Osteoblast (primary cell): ENCODE measurements at regions not wholly inside any gene's neighbourhood (a gene's known extent, or its start where the extent isn't known, plus 50 kb on each side); places are given as distances from the start of the nearest gene placed in this dataset.

Experiments used
- DNase-seq: peaks from one replicate; pipeline ENCODE4 v3.0.0; 2011; ENCODE audit warnings: low spot score, mixed read lengths; ENCODE audit not compliant: insufficient read length; ENCODE audit errors: missing footprints
- H2AFZ ChIP-seq: 2 replicates; pipeline ENCODE4 v1.6.0; 2011; ENCODE audit warnings: mild to moderate bottlenecking, low read length
- H3K27ac ChIP-seq: 2 replicates; pipeline ENCODE4 v1.5.1; 2011; ENCODE audit warnings: mild to moderate bottlenecking, low read depth, low read length, moderate library complexity
- H3K27me3 ChIP-seq: 2 replicates; pipeline ENCODE4 v1.6.0; 2012; ENCODE audit warnings: mild to moderate bottlenecking, control low read depth, inconsistent platforms, low read length, moderate library complexity; ENCODE audit not compliant: insufficient read depth
- H3K36me3 ChIP-seq: 2 replicates; pipeline ENCODE4 v1.5.1; 2011; ENCODE audit warnings: mild to moderate bottlenecking, low read length, control low read depth, moderate library complexity; ENCODE audit not compliant: insufficient read depth
- H3K4me1 ChIP-seq: 2 replicates; pipeline ENCODE4 v1.5.1; 2011; ENCODE audit warnings: mild to moderate bottlenecking, low read length, control low read depth, moderate library complexity; ENCODE audit not compliant: insufficient read depth
- H3K4me2 ChIP-seq: 2 replicates; pipeline ENCODE4 v1.6.0; 2011; ENCODE audit warnings: mild to moderate bottlenecking, low read length; ENCODE audit not compliant: insufficient read depth
- H3K4me3 ChIP-seq: fragments of 200-600 bp; sonication (generic); 3 replicates; pipeline ENCODE4 v1.5.1; 2012; ENCODE audit warnings: mild to moderate bottlenecking, low read length, inconsistent platforms; ENCODE audit not compliant: insufficient read depth
- H3K79me2 ChIP-seq: 2 replicates; pipeline ENCODE4 v1.6.0; 2012; ENCODE audit warnings: mild to moderate bottlenecking, low read length, control low read depth, inconsistent platforms; ENCODE audit not compliant: insufficient read depth
- H3K9me3 ChIP-seq: 2 replicates; pipeline ENCODE4 v1.5.1; 2011; ENCODE audit warnings: low read depth, low read length, control low read depth
- H4K20me1 ChIP-seq: 2 replicates; pipeline ENCODE4 v1.6.0; 2012; ENCODE audit warnings: mild to moderate bottlenecking, low read length, control low read depth; ENCODE audit not compliant: insufficient read depth
- CTCF ChIP-seq: IDR thresholded peaks from 2 replicates; pipeline ENCODE4 v1.5.1; 2011; ENCODE audit warnings: mild to moderate bottlenecking, low read depth, low read length, moderate library complexity; ENCODE audit errors: extremely low read depth

- Histone ChIP-seq H3K79me2 (no peaks in the 10 kb centered on the region), H3K27ac (no peak overlapping the region), H2AFZ (no peak overlapping the region), H3K36me3 (no peaks in the 10 kb centered on the region), H3K27me3 (no peaks in the 10 kb centered on the region), H3K9me3 (no peaks in the 10 kb centered on the region), H3K4me2 (no peak overlapping the region), H3K4me3 (no peak overlapping the region), H4K20me1 (no peaks in the 10 kb centered on the region), H3K4me1 (no peaks in the 10 kb centered on the region)
- DNase-seq: no peak
- TF ChIP-seq CTCF: no peak
Measured at GRCh38 chr11:109480251-109480650, 58.3 kb downstream of the C11orf87 start.

- Histone ChIP-seq H2AFZ (no peak overlapping the region), H3K9me3 (no peaks in the 10 kb centered on the region), H3K36me3 (no peaks in the 10 kb centered on the region), H4K20me1 (no peaks in the 10 kb centered on the region), H3K27me3 (no peaks in the 10 kb centered on the region), H3K27ac (no peak overlapping the region), H3K79me2 (no peaks in the 10 kb centered on the region), H3K4me2 (no peak overlapping the region), H3K4me1 (no peaks in the 10 kb centered on the region), H3K4me3 (no peak overlapping the region)
- TF ChIP-seq CTCF: no peak
- no peak for DNase-seq
Measured at GRCh38 chr11:109486129-109486528, 64.1 kb downstream of the C11orf87 start.

DNA sequence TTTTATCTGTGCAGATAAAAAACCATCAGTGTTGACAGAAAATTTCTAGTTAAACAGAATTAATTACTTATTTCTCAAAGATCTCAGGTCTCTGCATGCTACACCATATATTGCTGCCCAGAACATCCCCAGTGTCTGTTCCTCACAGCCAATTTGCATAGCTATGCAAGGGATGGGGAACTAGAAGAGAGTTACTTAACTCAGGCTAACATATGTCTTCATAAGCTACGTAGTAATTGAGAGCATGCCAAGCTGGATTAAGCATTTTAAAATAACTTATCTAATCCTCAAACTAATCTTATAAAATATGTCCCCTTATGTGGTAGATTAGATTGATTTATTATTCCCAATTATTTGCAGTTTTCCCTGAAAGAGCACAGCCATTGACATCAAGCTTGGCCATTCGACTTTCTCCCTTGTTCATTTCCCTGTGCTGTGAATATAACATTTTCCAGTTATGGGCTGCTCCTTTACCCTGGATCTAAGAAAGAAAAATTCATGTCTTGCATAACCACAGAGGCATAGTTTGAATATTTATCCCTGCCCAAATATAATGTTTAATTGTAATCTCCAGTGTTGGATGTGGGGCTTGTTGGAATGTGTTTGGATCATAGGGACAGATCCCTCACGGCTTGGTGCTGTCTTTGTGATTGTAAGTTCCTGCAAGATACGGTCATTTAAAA, 69.1 kb downstream of the C11orf87 start:
- H3K4me1 ChIP-seq: no peaks in the 10 kb centered on the region
- H2AFZ ChIP-seq: no peak overlapping the region
- H4K20me1 ChIP-seq: no peaks in the 10 kb centered on the region
- no peak overlapping the region for H3K27ac ChIP-seq
- H3K27me3 ChIP-seq: no peaks in the 10 kb centered on the region
- H3K36me3 ChIP-seq: no peaks in the 10 kb centered on the region
- peak; percentile 29 for DNase-seq
- no peak overlapping the region for H3K4me3 ChIP-seq
- no peaks in the 10 kb centered on the region for H3K79me2 ChIP-seq
- H3K4me2 ChIP-seq: peak overlapping the region; percentile 4
- TF ChIP-seq CTCF: no peak
- H3K9me3 ChIP-seq: no peaks in the 10 kb centered on the region

GRCh38 chr11:109506115-109506514, 84.1 kb downstream of the C11orf87 start:
- H3K9me3 ChIP-seq: no peaks in the 10 kb centered on the region
- H3K4me1 ChIP-seq: no peaks in the 10 kb centered on the region
- TF ChIP-seq CTCF: no peak
- H4K20me1 ChIP-seq: no peaks in the 10 kb centered on the region
- H3K27me3 ChIP-seq: no peaks in the 10 kb centered on the region
- no peaks in the 10 kb centered on the region for H3K79me2 ChIP-seq
- no peak overlapping the region for H3K4me2 ChIP-seq
- H2AFZ ChIP-seq: no peak overlapping the region
- H3K4me3 ChIP-seq: no peak overlapping the region
- no peak for DNase-seq
- no peak overlapping the region for H3K27ac ChIP-seq
- no peaks in the 10 kb centered on the region for H3K36me3 ChIP-seq
